Calu3 (cell line): ENCODE measurements at regions not wholly inside any gene's neighbourhood (a gene's known extent, or its start where the extent isn't known, plus 50 kb on each side); places are given as distances from the start of the nearest gene placed in this dataset.

Experiments used
- BruUV-seq: library from RNA; stranded (reverse); fragments of 400-500 nt; replicated peaks from 2 replicates; lab custom pipeline; 2021; lab: Mats Ljungman, UMichigan
- CTCF ChIA-PET: fragments of 300-600 bp; sonication (Branson Sonifier 250); formaldehyde crosslinking; loops from one replicate; lab custom pipeline; 2022; ENCODE audit warnings: antibody characterized with exemption; lab: Charles Lee
- DNase-seq: peaks from one replicate; pipeline ENCODE4 v3.0.0; 2022
- H3K27ac Mint-ChIP-seq: one replicate; pipeline ENCODE4 v1.8.0; 2022; ENCODE audit warnings: mixed read lengths; ENCODE audit not compliant: unreplicated experiment
- H3K27me3 Mint-ChIP-seq: one replicate; pipeline ENCODE4 v1.8.0; 2022; ENCODE audit warnings: mixed read lengths; ENCODE audit not compliant: unreplicated experiment
- H3K36me3 Mint-ChIP-seq: one replicate; pipeline ENCODE4 v1.8.0; 2022; ENCODE audit warnings: mild to moderate bottlenecking, moderate library complexity, mixed read lengths; ENCODE audit not compliant: insufficient read depth, unreplicated experiment
- H3K4me1 Mint-ChIP-seq: one replicate; pipeline ENCODE4 v1.8.0; 2022; ENCODE audit warnings: mild to moderate bottlenecking, low read depth, mixed read lengths; ENCODE audit not compliant: unreplicated experiment
- H3K4me3 Mint-ChIP-seq: one replicate; pipeline ENCODE4 v1.8.0; 2022; ENCODE audit warnings: mild to moderate bottlenecking, low read depth, moderate library complexity, mixed read lengths; ENCODE audit not compliant: unreplicated experiment
- H3K9me3 Mint-ChIP-seq: one replicate; pipeline ENCODE4 v1.8.0; 2022; ENCODE audit warnings: low read depth, mixed read lengths; ENCODE audit not compliant: unreplicated experiment
- intact Hi-C: fragments of 100-400 bp; cut with micrococcal nuclease; formaldehyde crosslinking; loops from one replicate; pipeline ENCODE4 v1.10.0; 2022; ENCODE audit not compliant: unreplicated experiment
- TF ChIP-seq, protein P1 (sequence below): fragments of 200-600 bp; IDR thresholded peaks from one replicate; pipeline ENCODE4 v1.8.0; 2022; ENCODE audit warnings: antibody characterized with exemption; ENCODE audit not compliant: unreplicated experiment

- H3K27ac Mint-ChIP-seq = no peak overlapping the region
- BruUV-seq = no TSS peak
- no peaks in the 10 kb centered on the region for H3K27me3 Mint-ChIP-seq
- CTCF ChIA-PET = no interaction called here
- H3K4me3 Mint-ChIP-seq = no peak overlapping the region
- TF ChIP-seq, protein P1, sequence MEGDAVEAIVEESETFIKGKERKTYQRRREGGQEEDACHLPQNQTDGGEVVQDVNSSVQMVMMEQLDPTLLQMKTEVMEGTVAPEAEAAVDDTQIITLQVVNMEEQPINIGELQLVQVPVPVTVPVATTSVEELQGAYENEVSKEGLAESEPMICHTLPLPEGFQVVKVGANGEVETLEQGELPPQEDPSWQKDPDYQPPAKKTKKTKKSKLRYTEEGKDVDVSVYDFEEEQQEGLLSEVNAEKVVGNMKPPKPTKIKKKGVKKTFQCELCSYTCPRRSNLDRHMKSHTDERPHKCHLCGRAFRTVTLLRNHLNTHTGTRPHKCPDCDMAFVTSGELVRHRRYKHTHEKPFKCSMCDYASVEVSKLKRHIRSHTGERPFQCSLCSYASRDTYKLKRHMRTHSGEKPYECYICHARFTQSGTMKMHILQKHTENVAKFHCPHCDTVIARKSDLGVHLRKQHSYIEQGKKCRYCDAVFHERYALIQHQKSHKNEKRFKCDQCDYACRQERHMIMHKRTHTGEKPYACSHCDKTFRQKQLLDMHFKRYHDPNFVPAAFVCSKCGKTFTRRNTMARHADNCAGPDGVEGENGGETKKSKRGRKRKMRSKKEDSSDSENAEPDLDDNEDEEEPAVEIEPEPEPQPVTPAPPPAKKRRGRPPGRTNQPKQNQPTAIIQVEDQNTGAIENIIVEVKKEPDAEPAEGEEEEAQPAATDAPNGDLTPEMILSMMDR = no peak
- H3K9me3 Mint-ChIP-seq = no peaks in the 10 kb centered on the region
- no peaks in the 10 kb centered on the region for H3K36me3 Mint-ChIP-seq
- intact Hi-C loops = no loop called here
- DNase-seq = no peak
- H3K4me1 Mint-ChIP-seq = peaks cover 8% of the 10 kb centered on the region
Observed at GRCh38 chr5:111930905-111931461, 174.0 kb upstream of the NREP start.

DNA sequence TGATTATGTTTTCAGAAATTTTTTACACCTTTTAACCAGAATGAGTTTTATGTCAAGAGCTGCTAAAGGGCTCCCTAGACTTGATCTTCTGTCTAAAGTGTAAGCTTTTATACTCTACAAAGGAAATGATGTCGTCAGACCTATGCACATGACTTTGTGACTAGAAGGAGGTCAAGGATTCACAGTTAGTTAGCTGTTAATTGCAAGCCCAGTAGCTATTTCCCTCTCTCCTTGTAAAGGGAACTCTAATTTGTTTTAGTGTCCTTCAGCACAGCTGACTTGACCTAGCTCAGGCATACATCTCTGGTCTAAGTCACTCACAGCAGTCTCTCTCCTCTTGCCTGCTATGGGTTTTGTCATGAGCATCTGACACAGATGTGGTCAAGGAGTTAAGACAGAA lies 173.5 kb upstream of the NREP start:
- no peak for DNase-seq
- TF ChIP-seq, protein P1 = no peak
- Mint-ChIP-seq H3K4me3 (no peak overlapping the region), H3K27me3 (no peaks in the 10 kb centered on the region), H3K36me3 (no peaks in the 10 kb centered on the region), H3K27ac (no peak overlapping the region), H3K4me1 (peaks cover 8% of the 10 kb centered on the region), H3K9me3 (no peaks in the 10 kb centered on the region)
- CTCF ChIA-PET = no interaction called here
- no TSS peak for BruUV-seq
- intact Hi-C loops = no loop called here

DNA sequence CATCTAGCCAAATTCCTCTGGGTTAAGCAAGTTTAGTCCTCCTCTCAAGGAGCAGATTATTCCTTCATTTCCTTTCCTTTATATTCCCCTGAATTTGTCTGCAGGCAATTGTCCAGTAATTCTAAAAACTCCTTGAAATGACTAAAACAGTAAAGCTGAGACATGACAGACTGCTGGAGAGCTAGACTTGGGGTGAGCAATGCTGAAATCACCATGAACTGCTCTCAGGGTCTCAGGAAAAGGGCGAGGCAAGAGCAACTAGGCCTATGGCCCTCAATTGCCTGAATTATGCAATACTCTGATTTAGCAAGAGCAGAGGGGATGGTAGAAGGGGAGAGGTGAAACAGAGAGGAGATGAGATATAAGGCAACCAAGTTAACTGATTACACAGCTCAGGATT lies 172.9 kb upstream of the NREP start:
- no peaks in the 10 kb centered on the region for H3K27me3 Mint-ChIP-seq

DNA sequence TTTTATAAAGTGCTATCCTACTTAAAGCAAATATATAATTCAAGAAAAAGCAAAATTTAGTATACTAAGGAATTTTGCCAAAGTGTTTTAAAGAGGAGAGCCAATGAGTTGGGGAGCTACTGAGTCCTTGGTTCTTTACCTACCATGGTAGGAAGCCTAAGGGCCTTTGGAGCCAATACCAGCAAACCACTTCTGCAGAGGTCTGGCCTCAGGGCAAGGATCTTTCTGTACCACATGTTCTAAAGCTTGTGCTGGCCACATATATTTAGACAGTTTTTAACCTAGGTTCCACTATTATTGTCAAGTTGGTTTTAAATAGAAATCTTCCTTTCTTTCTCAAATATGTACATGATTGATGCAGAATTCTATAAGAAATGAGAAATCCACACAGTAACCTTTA lies 172.3 kb upstream of the NREP start:
- no TSS peak for BruUV-seq
- H3K4me1 Mint-ChIP-seq = peaks cover 8% of the 10 kb centered on the region
- H3K27ac Mint-ChIP-seq = no peak overlapping the region
- intact Hi-C loops = no loop called here
- DNase-seq = no peak
- H3K36me3 Mint-ChIP-seq = no peaks in the 10 kb centered on the region
- no peaks in the 10 kb centered on the region for H3K27me3 Mint-ChIP-seq
- TF ChIP-seq, protein P1 = no peak
- CTCF ChIA-PET = no interaction called here
- no peaks in the 10 kb centered on the region for H3K9me3 Mint-ChIP-seq
- no peak overlapping the region for H3K4me3 Mint-ChIP-seq

More for the DNA sequence above, 172.9 kb upstream of the NREP start:
- Mint-ChIP-seq H3K4me1 (peaks cover 8% of the 10 kb centered on the region), H3K36me3 (no peaks in the 10 kb centered on the region), H3K4me3 (no peak overlapping the region), H3K27ac (no peak overlapping the region), H3K9me3 (no peaks in the 10 kb centered on the region)
- no TSS peak for BruUV-seq
- TF ChIP-seq, protein P1 = no peak
- DNase-seq = no peak
- intact Hi-C loops = no loop called here
- CTCF ChIA-PET = no interaction called here
